Esophagus squamous epithelium (tissue), 5 donors: ENCODE measurements at regions not wholly inside any gene's neighbourhood (a gene's known extent, or its start where the extent isn't known, plus 50 kb on each side); places are given as distances from the start of the nearest gene placed in this dataset.
"Not testable (repeated sequence)": the region's sequence is repeated elsewhere in the genome, so short reads cannot be mapped to it uniquely, and the experiment has no call there.

Experiments used
- DNase-seq: peaks from one replicate; lab custom pipeline; 2025; lab: John Stamatoyannopoulos, UW
- H3K27ac ChIP-seq, 4 donors: fragments of 200-600 bp; sonication (generic); one replicate each; pipeline ENCODE4 v1.5.1; 2016 to 2019; ENCODE audit warnings: mild to moderate bottlenecking in 1 of 4
- H3K27me3 ChIP-seq, 4 donors: fragments of 200-600 bp; sonication (generic); 1 replicate in 3 of 4; 2 replicates in 1 of 4; pipeline versions ENCODE4 v1.5.1 to v1.6.0; 2017 to 2021; ENCODE audit warnings: antibody characterized with exemption in 1 of 4
- H3K36me3 ChIP-seq, 3 donors: fragments of 200-600 bp; sonication (generic); one replicate each; pipeline ENCODE4 v1.5.1; 2016 to 2019
- H3K4me1 ChIP-seq, 3 donors: fragments of 200-600 bp; sonication (generic); one replicate each; pipeline ENCODE4 v1.5.1; 2017 to 2019
- H3K4me3 ChIP-seq, 4 donors: fragments of 200-600 bp; sonication (generic); 1 replicate in 3 of 4; 2 replicates in 1 of 4; pipeline ENCODE4 v1.5.1; 2016 to 2019; ENCODE audit warnings: mild to moderate bottlenecking in 2 of 4, moderate library complexity in 1 of 4
- H3K9me3 ChIP-seq, 3 donors: fragments of 200-600 bp; sonication (generic); one replicate each; pipeline ENCODE4 v1.5.1; 2016 to 2019
- CTCF ChIP-seq, 6 experiments: fragments of 450-650 bp in 4 of 6; fragments of 200-600 bp in 2 of 6; sonication (generic) in 2 of 6; IDR thresholded peaks; one replicate each; pipeline ENCODE4 v1.5.1; 2016 to 2019; ENCODE audit warnings: antibody characterized with exemption in 6 of 6, mild to moderate bottlenecking in 4 of 6, moderate library complexity in 4 of 6
- POLR2A ChIP-seq, 4 donors: fragments of 450-650 bp; IDR thresholded peaks; one replicate each; pipeline ENCODE4 v1.6.1; 2017; ENCODE audit warnings: antibody characterized with exemption in 4 of 4, mild to moderate bottlenecking in 4 of 4, moderate library complexity in 3 of 4
- WGBS, 2 donors: methylation state at CpG; one replicate each; pipeline ENCODE4 v1.1.5; 2018; 5-methylcytosine and 5-hydroxymethylcytosine counted together
- intact Hi-C: fragments of 100-400 bp; cut with DNase I; formaldehyde crosslinking; loops from one replicate; pipeline ENCODE4 v1.15.0; 2022
- donor health status: DM: yes; HTN: yes; CAD: no.

- H3K36me3 ChIP-seq: no peaks in the 10 kb centered on the region
- no peaks in the 10 kb centered on the region for H3K9me3 ChIP-seq
- TF ChIP-seq CTCF (IDR thresholded peaks at IDR 0.05) (no peak), POLR2A (IDR thresholded peaks at IDR 0.05) (no peak)
- 63 to 75% methylated on average over 2 of the region's 2 CpGs for WGBS, 2 donors
- no peaks in the 10 kb centered on the region for H3K27me3 ChIP-seq
- no peak overlapping the region for H3K27ac ChIP-seq
- intact Hi-C loops: no loop called here
- no peak for DNase-seq
- no peak overlapping the region for H3K4me3 ChIP-seq
- H3K4me1 ChIP-seq: no peaks in the 10 kb centered on the region
Observed at GRCh38 chr2:53211201-53211774, 556.3 kb upstream of the CHAC2 start.

- WGBS, 2 donors: 28 to 44% methylated on average over 3 of the region's 3 CpGs
- Histone ChIP-seq H3K9me3 (no peaks in the 10 kb centered on the region), H3K27me3 (no peaks in the 10 kb centered on the region), H3K4me3 (no peak overlapping the region), H3K4me1 (no peaks in the 10 kb centered on the region), H3K27ac (no peak overlapping the region), H3K36me3 (no peaks in the 10 kb centered on the region)
- no peak for DNase-seq
- intact Hi-C loops: no loop called here
- no peak for TF ChIP-seq POLR2A (IDR thresholded peaks at IDR 0.05)
- TF ChIP-seq CTCF (IDR thresholded peaks at IDR 0.05): no peak
Observed at GRCh38 chr2:53210538-53210937, 557.1 kb upstream of the CHAC2 start.

GRCh38 chr2:53209679-53210458 is 557.7 kb upstream of the CHAC2 start:
- intact Hi-C loops: no loop called here
- no peak for DNase-seq
- WGBS, 2 donors: 25 to 29% methylated on average over 5 of the region's 5 CpGs

GRCh38 chr2:53208815-53209214 is 558.8 kb upstream of the CHAC2 start:
- no peaks in the 10 kb centered on the region for H3K36me3 ChIP-seq
- intact Hi-C loops: no loop called here
- H3K4me3 ChIP-seq: no peak overlapping the region
- DNase-seq: no peak
- no peaks in the 10 kb centered on the region for H3K4me1 ChIP-seq
- 67 to 70% methylated on average over 4 of the region's 4 CpGs for WGBS, 2 donors
- no peaks in the 10 kb centered on the region for H3K9me3 ChIP-seq
- TF ChIP-seq POLR2A (IDR thresholded peaks at IDR 0.05) (no peak), CTCF (IDR thresholded peaks at IDR 0.05) (no peak)
- H3K27ac ChIP-seq: no peak overlapping the region
- H3K27me3 ChIP-seq: no peaks in the 10 kb centered on the region

More at GRCh38 chr2:53209679-53210458, 557.7 kb upstream of the CHAC2 start:
- TF ChIP-seq CTCF (IDR thresholded peaks at IDR 0.05) (no peak), POLR2A (IDR thresholded peaks at IDR 0.05) (no peak)
- Histone ChIP-seq H3K27ac (no peak overlapping the region), H3K36me3 (no peaks in the 10 kb centered on the region), H3K4me1 (no peaks in the 10 kb centered on the region), H3K9me3 (no peaks in the 10 kb centered on the region), H3K4me3 (no peak overlapping the region), H3K27me3 (no peaks in the 10 kb centered on the region)

- DNase-seq, H3K27me3 ChIP-seq, H3K27ac ChIP-seq, H3K4me3 ChIP-seq, H3K9me3 ChIP-seq, intact Hi-C loops, H3K36me3 ChIP-seq: not testable (repeated sequence)
- peaks cover 0 to 11% (median 0%) of the 10 kb centered on the region in 3 donors for H3K4me1 ChIP-seq
- WGBS, 2 donors: 31 to 36% methylated on average over 1 of the region's 1 CpG
Observed at GRCh38 chr2:53206226-53206625, 561.4 kb upstream of the CHAC2 start.
